Psoas muscle (tissue), 7 donors: ENCODE measurements at regions not wholly inside any gene's neighbourhood (a gene's known extent, or its start where the extent isn't known, plus 50 kb on each side); places are given as distances from the start of the nearest gene placed in this dataset.

Experiments used
- ATAC-seq, 4 donors: fragments of 200-7000 bp; cut with Tn5 transposase; one replicate each; pipeline ENCODE4 v1.9.1; 2020; ENCODE audit warnings: moderate library complexity in 3 of 4, mild to moderate bottlenecking in 2 of 4
- DNase-seq, 2 donors: peaks; one replicate each; pipeline ENCODE4 v3.0.0-alpha.2; 2020
- H3K27ac ChIP-seq: fragments of 200-600 bp; one replicate; pipeline ENCODE4 v1.8.0; 2022
- H3K27me3 ChIP-seq, 3 donors: fragments of 200-600 bp in 1 of 3; one replicate each; pipeline versions ENCODE4 v1.6.1 to v1.8.0; 2013 to 2022; ENCODE audit warnings: low read length in 2 of 3, mild to moderate bottlenecking in 2 of 3, moderate library complexity in 1 of 3; ENCODE audit not compliant: insufficient read depth in 3 of 3
- H3K36me3 ChIP-seq, 2 donors: fragments of 200-600 bp in 1 of 2; one replicate each; pipeline versions ENCODE4 v1.6.1 to v1.8.0; 2013 to 2022; ENCODE audit warnings: low read depth in 1 of 2, mild to moderate bottlenecking in 1 of 2, moderate library complexity in 1 of 2; ENCODE audit not compliant: insufficient read depth in 1 of 2
- H3K4me1 ChIP-seq: fragments of 200-600 bp; one replicate; pipeline ENCODE4 v1.8.0; 2022
- H3K4me3 ChIP-seq: fragments of 200-600 bp; one replicate; pipeline ENCODE4 v1.8.0; 2022; ENCODE audit warnings: mild to moderate bottlenecking
- H3K9me3 ChIP-seq: fragments of 200-600 bp; one replicate; pipeline ENCODE4 v1.8.0; 2022
- WGBS, 3 donors: extraction: QIAGEN DNeasy Blood & Tissue Kit; methylation state at CpG; one replicate each; pipeline versions ENCODE4 v1.1.6 to v1.1.7; 2013; 5-methylcytosine and 5-hydroxymethylcytosine counted together
- intact Hi-C, 2 donors: fragments of 100-400 bp; cut with DNase I; formaldehyde crosslinking; loops; one replicate each; pipeline versions ENCODE4 v1.11.0 to v1.14.2; 2022
- TF ChIP-seq, protein P1 (sequence below): fragments of 200-600 bp; IDR thresholded peaks from one replicate; pipeline ENCODE4 v1.8.0; 2022; ENCODE audit warnings: antibody characterized with exemption
- donor health status: healthy with polysubstance abuse.
- donor health status: DM: no; HTN: no; CAD: no; lungs with moderate emphysema.
- donor health status: Bipolar disorder and iron deficiency.
- donor health status: healthy.
- donor health status: DM: yes; HTN: yes; CAD: no.
- donor health status: DM: no; HTN: no; CAD: no.
- donor health status: DM: yes; HTN: yes; CAD: no.

DNA sequence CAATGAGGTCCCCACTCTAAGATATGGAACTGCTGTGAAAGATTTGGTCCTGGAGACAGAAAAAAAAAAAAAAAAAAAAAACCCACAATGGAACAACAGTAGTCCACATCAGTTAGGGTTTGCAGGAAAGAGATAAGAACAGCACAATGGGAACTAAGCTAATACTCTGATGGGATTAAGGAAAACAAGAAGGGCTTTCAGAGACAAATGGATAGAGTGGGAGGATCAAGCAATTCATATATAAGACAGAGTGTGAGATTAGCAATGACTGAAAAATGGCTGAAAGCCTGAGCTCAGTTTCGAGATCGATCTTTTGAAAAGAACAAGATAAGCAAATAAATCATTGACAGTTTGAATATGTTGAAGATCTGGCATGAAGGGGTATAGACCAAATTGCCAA lies 188.4 kb upstream of the TRPC5 start:
- Histone ChIP-seq H3K36me3 (no peaks in the 10 kb centered on the region), H3K9me3 (no peaks in the 10 kb centered on the region), H3K4me1 (no peaks in the 10 kb centered on the region), H3K27ac (no peak overlapping the region), H3K27me3 (peaks cover 0 to 23% (median 0%) of the 10 kb centered on the region in 3 donors), H3K4me3 (no peak overlapping the region)
- intact Hi-C loops, result no loop called here
- TF ChIP-seq, protein P1, sequence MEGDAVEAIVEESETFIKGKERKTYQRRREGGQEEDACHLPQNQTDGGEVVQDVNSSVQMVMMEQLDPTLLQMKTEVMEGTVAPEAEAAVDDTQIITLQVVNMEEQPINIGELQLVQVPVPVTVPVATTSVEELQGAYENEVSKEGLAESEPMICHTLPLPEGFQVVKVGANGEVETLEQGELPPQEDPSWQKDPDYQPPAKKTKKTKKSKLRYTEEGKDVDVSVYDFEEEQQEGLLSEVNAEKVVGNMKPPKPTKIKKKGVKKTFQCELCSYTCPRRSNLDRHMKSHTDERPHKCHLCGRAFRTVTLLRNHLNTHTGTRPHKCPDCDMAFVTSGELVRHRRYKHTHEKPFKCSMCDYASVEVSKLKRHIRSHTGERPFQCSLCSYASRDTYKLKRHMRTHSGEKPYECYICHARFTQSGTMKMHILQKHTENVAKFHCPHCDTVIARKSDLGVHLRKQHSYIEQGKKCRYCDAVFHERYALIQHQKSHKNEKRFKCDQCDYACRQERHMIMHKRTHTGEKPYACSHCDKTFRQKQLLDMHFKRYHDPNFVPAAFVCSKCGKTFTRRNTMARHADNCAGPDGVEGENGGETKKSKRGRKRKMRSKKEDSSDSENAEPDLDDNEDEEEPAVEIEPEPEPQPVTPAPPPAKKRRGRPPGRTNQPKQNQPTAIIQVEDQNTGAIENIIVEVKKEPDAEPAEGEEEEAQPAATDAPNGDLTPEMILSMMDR, result no peak
- no peak for DNase-seq
- 73 to 89% (median 77%) methylated on average over 2 of the region's 2 CpGs for WGBS, 3 donors
- no peak for ATAC-seq

DNA sequence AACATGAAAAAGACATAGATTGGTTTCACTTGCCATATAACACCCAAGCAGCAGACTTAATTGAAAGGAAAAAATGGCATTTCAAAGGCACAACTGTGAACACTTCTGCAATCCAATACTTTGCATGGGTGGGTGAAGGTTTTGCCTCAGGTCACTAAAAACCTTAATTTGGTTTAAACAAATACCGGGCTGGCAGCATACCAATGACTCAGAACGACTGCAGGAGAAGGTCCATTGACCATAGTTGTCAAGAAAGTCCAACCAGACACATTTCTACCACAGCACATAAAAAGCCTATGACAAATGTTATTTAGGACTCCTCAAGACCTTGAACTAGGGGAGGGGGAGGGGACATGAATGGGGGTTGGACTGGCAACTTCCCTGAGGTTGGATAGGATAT lies 183.6 kb upstream of the TRPC5 start:
- TF ChIP-seq, protein P1, result no peak
- Histone ChIP-seq H3K27me3 (peaks cover 0 to 23% (median 0%) of the 10 kb centered on the region in 3 donors), H3K9me3 (no peaks in the 10 kb centered on the region), H3K4me3 (no peak overlapping the region), H3K4me1 (no peaks in the 10 kb centered on the region), H3K27ac (no peak overlapping the region), H3K36me3 (no peaks in the 10 kb centered on the region)
- DNase-seq, result no peak
- no peak for ATAC-seq
- WGBS, 3 donors, result 53 to 65% (median 63%) methylated on average over 2 of the region's 2 CpGs
- intact Hi-C loops, result no loop called here

DNA sequence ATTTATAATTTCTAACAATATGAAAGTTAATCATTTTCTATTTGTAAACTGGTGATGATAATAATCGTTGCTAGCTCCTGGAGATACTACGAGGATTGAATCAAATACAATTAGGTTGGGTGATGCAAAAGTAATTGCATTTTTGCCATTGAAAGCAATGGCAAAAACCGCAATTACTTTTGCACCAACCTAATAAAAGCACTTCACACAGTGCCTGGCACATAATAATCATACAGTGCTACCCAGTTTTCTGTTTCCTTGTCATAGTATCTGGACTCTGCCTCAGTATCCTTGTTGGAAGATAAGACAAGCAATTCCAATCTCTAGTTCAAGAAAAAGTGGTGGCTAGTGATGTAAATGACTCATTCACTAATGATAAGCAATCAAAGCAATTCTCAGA lies 176.8 kb upstream of the TRPC5 start:
- WGBS, 3 donors, result 44 to 66% (median 51%) methylated on average over 3 of the region's 3 CpGs
- ATAC-seq, result no peak
- TF ChIP-seq, protein P1, result no peak
- H3K27ac ChIP-seq, result no peak overlapping the region
- no peak overlapping the region for H3K4me3 ChIP-seq
- H3K27me3 ChIP-seq, result no peaks in the 10 kb centered on the region
- no peak for DNase-seq
- intact Hi-C loops, result no loop called here
- H3K9me3 ChIP-seq, result no peaks in the 10 kb centered on the region
- H3K4me1 ChIP-seq, result no peaks in the 10 kb centered on the region
- no peaks in the 10 kb centered on the region for H3K36me3 ChIP-seq

DNA sequence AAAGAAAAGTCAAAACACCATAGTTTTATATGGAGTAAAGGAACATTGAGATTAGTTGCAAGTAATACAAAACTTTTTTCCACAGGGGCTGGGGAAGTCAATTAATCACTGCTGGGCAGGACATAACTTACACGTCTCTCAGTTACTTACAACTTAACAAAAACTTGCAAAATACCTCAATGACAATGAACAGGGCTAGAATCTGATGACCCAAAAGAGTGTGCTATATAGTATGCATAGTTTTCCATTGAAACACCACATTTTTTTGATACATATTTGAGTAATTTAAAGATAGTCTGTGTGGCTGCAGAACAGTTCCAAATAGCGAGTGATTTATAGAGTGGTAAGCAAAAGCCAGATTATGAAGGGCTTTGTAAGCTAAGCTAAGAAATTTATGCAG lies 172.3 kb upstream of the TRPC5 start:
- Histone ChIP-seq H3K4me3 (no peak overlapping the region), H3K4me1 (no peaks in the 10 kb centered on the region), H3K27me3 (no peaks in the 10 kb centered on the region), H3K36me3 (no peaks in the 10 kb centered on the region), H3K9me3 (no peaks in the 10 kb centered on the region), H3K27ac (no peak overlapping the region)
- ATAC-seq (no peak), DNase-seq (no peak)
- WGBS, 3 donors, result 49 to 55% (median 51%) methylated on average over 2 of the region's 2 CpGs
- TF ChIP-seq, protein P1, result no peak
- intact Hi-C loops, result no loop called here

DNA sequence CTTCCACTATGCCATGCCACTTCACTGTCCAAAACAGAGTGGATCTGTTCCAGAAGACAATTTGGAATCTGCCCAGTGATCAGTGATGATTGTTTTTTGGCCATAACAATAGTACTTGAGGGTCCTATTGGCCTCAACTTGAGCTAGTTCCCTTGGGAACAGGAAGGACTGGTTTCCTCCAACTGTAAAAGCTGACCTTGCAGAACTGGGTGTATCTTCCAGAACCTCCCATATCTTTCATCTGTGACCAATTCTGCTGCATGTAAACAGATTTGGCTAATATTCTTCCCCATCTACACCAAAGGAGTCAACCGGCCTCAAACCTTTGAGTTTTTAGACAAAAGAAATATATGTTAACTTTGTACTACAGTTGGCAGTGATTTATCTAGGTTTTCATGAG lies 165.1 kb upstream of the TRPC5 start:
- no peaks in the 10 kb centered on the region for H3K36me3 ChIP-seq
- peaks cover 5% of the 10 kb centered on the region for H3K9me3 ChIP-seq
- intact Hi-C loops, result no loop called here
- no peaks in the 10 kb centered on the region for H3K4me1 ChIP-seq
- WGBS, 3 donors, result 69 to 80% (median 78%) methylated on average over 1 of the region's 1 CpG
- H3K27me3 ChIP-seq, result peaks cover 0 to 3% (median 0%) of the 10 kb centered on the region in 3 donors
- DNase-seq (no peak), ATAC-seq (no peak)
- no peak overlapping the region for H3K4me3 ChIP-seq
- TF ChIP-seq, protein P1, result no peak
- H3K27ac ChIP-seq, result no peak overlapping the region
